HCT116 (cell line): ENCODE measurements at regions not wholly inside any gene's neighbourhood (a gene's known extent, or its start where the extent isn't known, plus 50 kb on each side); places are given as distances from the start of the nearest gene placed in this dataset.

ENCODE experiments used
- ATAC-seq: fragments of 200-7000 bp; cut with Tn5 transposase; 2 replicates; pipeline ENCODE4 v1.9.1; 2020; ENCODE audit warnings: mild to moderate bottlenecking, moderate library complexity
- BruUV-seq: library from RNA; stranded (reverse); fragments of 400-500 nt; replicated peaks from 2 replicates; lab custom pipeline; 2021; lab: Mats Ljungman, UMichigan
- CTCF ChIA-PET: fragments of 300-600 bp; sonication (Branson Sonifier 250); formaldehyde crosslinking; loops from one replicate; lab custom pipeline; 2021; ENCODE audit warnings: antibody characterized with exemption; lab: Charles Lee
- POLR2A ChIA-PET: fragments of 300-600, 350-600 bp; sonication (Branson Sonifier 250); formaldehyde crosslinking; loops from one replicate; lab custom pipeline; 2021; ENCODE audit warnings: antibody characterized with exemption; lab: Charles Lee
- RAD21 ChIA-PET, 2 experiments: fragments of 300-600 bp; sonication (Branson Sonifier 250); formaldehyde crosslinking; loops; one replicate each; lab custom pipeline; 2023; ENCODE audit warnings: low total read pairs in 2 of 2; ENCODE audit not compliant: uncharacterized antibody in 2 of 2, unreplicated experiment in 2 of 2, low non-redundant PET in 1 of 2; lab: Charles Lee
- DNase-seq: peaks from one replicate; pipeline ENCODE4 v3.0.0-alpha.2; 2010; ENCODE audit warnings: low read depth, low spot score
- H2AFZ ChIP-seq: fragments of 200-600 bp; shearing (Covaris generic), sonication (generic); 2 replicates; pipeline ENCODE4 v1.6.1; 2017; ENCODE audit warnings: low read depth, mixed run types, mixed read lengths, antibody characterized with exemption, low read length; ENCODE audit not compliant: poor library complexity, severe bottlenecking
- H3K27ac ChIP-seq: 2 replicates; pipeline ENCODE4 v1.5.1; 2012; ENCODE audit warnings: low read depth, low read length
- H3K27me3 ChIP-seq: fragments of 200-600 bp; sonication (generic); 2 replicates; pipeline ENCODE4 v1.6.1; 2016; ENCODE audit warnings: mixed run types, low read length, mixed read lengths; ENCODE audit not compliant: insufficient read depth
- H3K36me3 ChIP-seq, 2 experiments: fragments of 200-500 bp in 1 of 2; fragments of 200-600 bp in 1 of 2; sonication (Bioruptor generic) in 1 of 2; sonication (generic) in 1 of 2; 2 replicates each; pipeline versions ENCODE4 v1.5.1 to v1.6.1; 2014 to 2016; ENCODE audit warnings: low read length in 2 of 2, inconsistent platforms in 1 of 2, mixed read lengths in 1 of 2, mixed run types in 1 of 2; ENCODE audit not compliant: insufficient read depth in 2 of 2, control insufficient read depth in 1 of 2
- H3K4me1 ChIP-seq, 2 experiments: fragments of 200-600 bp in 1 of 2; sonication (generic) in 1 of 2; 2 replicates each; pipeline versions ENCODE4 v1.5.1 to v1.6.1; 2012 to 2017; ENCODE audit warnings: low read length in 2 of 2, inconsistent platforms in 1 of 2, mild to moderate bottlenecking in 1 of 2, mixed read lengths in 1 of 2, mixed run types in 1 of 2, moderate library complexity in 1 of 2; ENCODE audit not compliant: insufficient read depth in 2 of 2, control insufficient read depth in 1 of 2
- H3K4me2 ChIP-seq: fragments of 200-600 bp; sonication (generic); 2 replicates; pipeline ENCODE4 v1.6.1; 2017; ENCODE audit warnings: mixed run types, low read length, mixed read lengths
- H3K4me3 ChIP-seq, 2 experiments: fragments of 200-600 bp in 1 of 2; sonication (generic) in 1 of 2; replicated peaks in 1 of 2; 2 replicates each; pipeline ENCODE4 v1.5.1; 2011 to 2016; ENCODE audit warnings: low read length in 2 of 2, control low read depth in 1 of 2, low read depth in 1 of 2, mild to moderate bottlenecking in 1 of 2, mixed read lengths in 1 of 2, mixed run types in 1 of 2
- H3K79me2 ChIP-seq: fragments of 200-600 bp; sonication (generic); 2 replicates; pipeline ENCODE4 v1.6.1; 2017; ENCODE audit warnings: mild to moderate bottlenecking, mixed run types, low read length, moderate library complexity, mixed read lengths; ENCODE audit not compliant: insufficient read depth
- H3K9ac ChIP-seq: fragments of 200-600 bp; sonication (generic); 2 replicates; pipeline ENCODE4 v1.6.1; 2016; ENCODE audit warnings: low read length, mixed read lengths
- H3K9me2 ChIP-seq: fragments of 200-600 bp; sonication (generic), shearing (Covaris generic); 2 replicates; pipeline ENCODE4 v1.6.1; 2017; ENCODE audit warnings: mixed run types, mild to moderate bottlenecking, moderate library complexity; ENCODE audit not compliant: insufficient read depth
- H3K9me3 ChIP-seq, 2 experiments: fragments of 200-500 bp in 1 of 2; fragments of 200-600 bp in 1 of 2; sonication (Bioruptor generic) in 1 of 2; sonication (generic) in 1 of 2; 2 replicates each; pipeline ENCODE4 v1.6.1; 2014 to 2017; ENCODE audit warnings: low read length in 2 of 2, mixed read lengths in 2 of 2, inconsistent platforms in 1 of 2, low read depth in 1 of 2, mild to moderate bottlenecking in 1 of 2, mixed run types in 1 of 2, moderate library complexity in 1 of 2; ENCODE audit not compliant: control insufficient read depth in 1 of 2, insufficient read depth in 1 of 2
- H4K20me1 ChIP-seq: fragments of 200-600 bp; sonication (generic), shearing (Covaris generic); 2 replicates; pipeline ENCODE4 v1.6.1; 2017; ENCODE audit warnings: mixed run types, mild to moderate bottlenecking, moderate library complexity; ENCODE audit not compliant: insufficient read depth
- CBX3 ChIP-seq: IDR thresholded peaks from 2 replicates; pipeline ENCODE4 v1.6.1; 2012; ENCODE audit warnings: low read depth
- CEBPB ChIP-seq: IDR thresholded peaks from 2 replicates; pipeline ENCODE4 v1.6.1; 2012; ENCODE audit warnings: low read depth
- CTCF ChIP-seq, 3 experiments: fragments of 200-600 bp in 1 of 3; sonication (generic) in 1 of 3; IDR thresholded peaks in 2 of 3; conservative IDR thresholded peaks in 1 of 3; 2 replicates each; pipeline ENCODE4 v1.5.1; 2012 to 2017; ENCODE audit warnings: low read depth in 2 of 3, low read length in 2 of 3, antibody characterized with exemption in 1 of 3, borderline replicate concordance in 1 of 3, control low read depth in 1 of 3, mild to moderate bottlenecking in 1 of 3, mixed read lengths in 1 of 3, mixed run types in 1 of 3, moderate library complexity in 1 of 3; ENCODE audit not compliant: insufficient read depth in 1 of 3
- ELF1 ChIP-seq: IDR thresholded peaks from 2 replicates; pipeline ENCODE4 v1.6.1; 2012; ENCODE audit warnings: low read depth, borderline replicate concordance
- EZH2phosphoT487 ChIP-seq: fragments of 200-600 bp; IDR thresholded peaks from 2 replicates; pipeline ENCODE4 v1.6.1; 2018; ENCODE audit warnings: antibody characterized with exemption, borderline replicate concordance
- FOSL1 ChIP-seq: IDR thresholded peaks from 2 replicates; pipeline ENCODE4 v1.6.1; 2012; ENCODE audit warnings: low read depth
- MAX ChIP-seq: IDR thresholded peaks from 2 replicates; pipeline ENCODE4 v1.6.1; 2012
- POLR2A ChIP-seq: IDR thresholded peaks from 2 replicates; pipeline ENCODE4 v1.7.0; 2011; ENCODE audit warnings: borderline replicate concordance; ENCODE audit not compliant: insufficient read depth, insufficient read length; ENCODE audit errors: extremely low read depth
- SIN3A ChIP-seq: IDR thresholded peaks from 2 replicates; pipeline ENCODE4 v1.6.1; 2012; ENCODE audit warnings: low read depth
- SRF ChIP-seq: IDR thresholded peaks from 2 replicates; pipeline ENCODE4 v1.6.1; 2012; ENCODE audit warnings: low read depth
- TCF7L2 ChIP-seq: IDR thresholded peaks from 2 replicates; pipeline ENCODE4 v1.7.0; 2011; ENCODE audit warnings: borderline replicate concordance, inconsistent platforms; ENCODE audit not compliant: insufficient read depth, insufficient read length; ENCODE audit errors: extremely low read depth
- YY1 ChIP-seq: IDR thresholded peaks from 2 replicates; pipeline ENCODE4 v1.6.1; 2011; ENCODE audit warnings: low read length, low read depth, moderate library complexity, mild to moderate bottlenecking; ENCODE audit not compliant: insufficient replicate concordance; ENCODE audit errors: extremely low read depth
- ZNF274 ChIP-seq: fragments of 200-500 bp; sonication (Bioruptor generic); IDR thresholded peaks from 2 replicates; pipeline ENCODE4 v1.6.1; 2014; ENCODE audit warnings: mild to moderate bottlenecking, low read depth, low read length, inconsistent platforms
- intact Hi-C: fragments of 100-400 bp; cut with micrococcal nuclease; formaldehyde crosslinking; loops from 2 replicates; pipeline ENCODE4 v1.10.0; 2022

GRCh38 chr9:135305546-135306180, 173.9 kb upstream of the PPP1R26 start:
- H3K4me2 ChIP-seq: no peak overlapping the region
- ChIA-PET RAD21 (no interaction called here), CTCF (no interaction called here), POLR2A (no interaction called here)
- no peak overlapping the region for H3K4me3 ChIP-seq
- no TSS peak for BruUV-seq
- H3K27ac ChIP-seq: no peak overlapping the region
- H3K4me1 ChIP-seq: no peaks in the 10 kb centered on the region; a peak in 2 of 4 replicates
- H3K9ac ChIP-seq: no peak overlapping the region
- no peaks in the 10 kb centered on the region for H3K79me2 ChIP-seq
- no peak for ATAC-seq
- DNase-seq: no peak
- H2AFZ ChIP-seq: no peak overlapping the region
- no peaks in the 10 kb centered on the region for H3K9me3 ChIP-seq
- H3K27me3 ChIP-seq: peaks cover 52% of the 10 kb centered on the region
- TF ChIP-seq ELF1 (no peak), YY1 (no peak), FOSL1 (no peak), CEBPB (no peak), ZNF274 (no peak), EZH2phosphoT487 (no peak), POLR2A (no peak), SIN3A (no peak)
- no peaks in the 10 kb centered on the region for H3K36me3 ChIP-seq
- no peaks in the 10 kb centered on the region for H4K20me1 ChIP-seq
- intact Hi-C loops: no loop called here
- H3K9me2 ChIP-seq: no peaks in the 10 kb centered on the region

GRCh38 chr9:135306699-135307098, 172.9 kb upstream of the PPP1R26 start:
- Histone ChIP-seq H3K4me3 (no peak overlapping the region), H3K4me1 (no peaks in the 10 kb centered on the region), H3K9me3 (no peaks in the 10 kb centered on the region), H3K9me2 (no peaks in the 10 kb centered on the region), H4K20me1 (no peaks in the 10 kb centered on the region), H3K36me3 (no peaks in the 10 kb centered on the region), H3K27ac (no peak overlapping the region), H3K9ac (no peak overlapping the region), H2AFZ (no peak overlapping the region), H3K4me2 (no peak overlapping the region), H3K79me2 (no peaks in the 10 kb centered on the region), H3K27me3 (peaks cover 48% of the 10 kb centered on the region)
- CTCF ChIA-PET: no interaction called here
- RAD21 ChIA-PET: no interaction called here
- POLR2A ChIA-PET: no interaction called here
- no peak for ATAC-seq
- intact Hi-C loops: no loop called here
- DNase-seq: no peak
- no peak for TF ChIP-seq MAX
- no peak for TF ChIP-seq TCF7L2
- no peak for TF ChIP-seq CTCF (IDR thresholded peaks at IDR 0.05 in 2 of 3, conservative IDR thresholded peaks at IDR 0.05 in 1 of 3; ENCODE audit: borderline replicate concordance in 1 of 3, insufficient read depth in 1 of 3, low read depth in 2 of 3, low read length in 2 of 3)
- no peak for TF ChIP-seq SIN3A
- TF ChIP-seq CEBPB: no peak
- no peak for TF ChIP-seq SRF
- no peak for TF ChIP-seq EZH2phosphoT487
- TF ChIP-seq CBX3: no peak
- TF ChIP-seq ELF1: no peak
- no TSS peak for BruUV-seq
